ENCODE measurements at regions not wholly inside any gene's neighbourhood (a gene's known extent, or its start where the extent isn't known, plus 50 kb on each side); places are given as distances from the start of the nearest gene placed in this dataset.

DNA sequence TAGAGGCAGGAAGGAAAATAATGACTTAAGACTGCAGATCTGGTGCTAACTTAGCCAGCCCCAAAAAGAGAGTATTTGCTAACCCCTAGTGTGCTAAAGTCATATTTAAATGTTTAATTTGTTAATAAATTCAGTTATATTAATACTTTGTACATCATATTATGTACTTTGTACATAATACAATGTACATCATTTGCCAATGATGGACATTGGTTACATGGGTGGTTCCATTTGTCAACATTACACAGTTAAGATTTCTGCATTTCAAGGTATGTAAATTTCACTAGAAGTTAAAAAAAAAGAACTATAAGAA lies 63.9 kb upstream of the PIM1 start:
- DNase-seq, result no peak

DNA sequence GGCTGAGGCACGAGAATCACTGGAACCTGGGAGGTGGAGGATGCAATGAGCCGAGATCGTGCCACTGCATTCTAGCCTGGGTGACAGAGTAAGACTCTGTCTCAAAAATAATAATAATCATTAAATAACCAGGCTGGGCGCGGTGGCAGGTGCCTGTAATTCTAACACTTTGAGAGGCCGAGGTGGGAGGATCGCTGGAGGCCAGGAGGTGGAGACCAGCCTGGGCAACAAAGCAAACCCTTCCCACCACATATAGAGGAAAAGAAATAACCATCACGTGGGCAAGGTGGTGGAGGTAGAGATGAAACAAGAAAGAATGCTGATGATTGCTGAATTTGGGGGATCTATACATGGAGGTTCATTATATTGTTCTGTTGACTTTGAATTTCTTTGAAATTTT lies 63.4 kb upstream of the PIM1 start:
- no peak for DNase-seq

DNA sequence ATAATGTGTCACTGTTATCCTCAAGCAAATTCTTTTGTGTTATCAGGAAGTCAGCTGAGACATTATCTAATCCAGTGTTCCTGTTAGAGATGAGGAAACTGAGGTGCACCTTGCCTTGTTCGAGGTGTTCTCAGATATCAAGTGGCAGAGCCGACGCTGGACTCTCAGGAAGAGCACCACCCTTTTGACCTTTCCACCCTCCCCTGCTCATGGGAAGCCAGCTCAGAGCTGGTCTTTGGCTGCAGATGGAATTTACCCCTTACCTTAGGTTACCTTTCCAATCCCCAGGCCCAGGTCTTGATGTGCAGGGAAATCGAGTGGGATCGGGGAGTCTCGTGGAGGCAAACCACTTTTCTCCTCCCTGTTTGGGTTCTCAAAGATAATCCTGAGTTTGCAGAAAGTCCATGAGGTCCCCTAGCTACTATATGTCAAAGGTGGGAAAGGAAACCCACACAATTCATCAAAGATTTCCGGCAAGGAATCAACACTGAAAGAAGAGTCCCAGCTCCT lies 62.9 kb upstream of the PIM1 start:
- DNase-seq, result no peak

DNA sequence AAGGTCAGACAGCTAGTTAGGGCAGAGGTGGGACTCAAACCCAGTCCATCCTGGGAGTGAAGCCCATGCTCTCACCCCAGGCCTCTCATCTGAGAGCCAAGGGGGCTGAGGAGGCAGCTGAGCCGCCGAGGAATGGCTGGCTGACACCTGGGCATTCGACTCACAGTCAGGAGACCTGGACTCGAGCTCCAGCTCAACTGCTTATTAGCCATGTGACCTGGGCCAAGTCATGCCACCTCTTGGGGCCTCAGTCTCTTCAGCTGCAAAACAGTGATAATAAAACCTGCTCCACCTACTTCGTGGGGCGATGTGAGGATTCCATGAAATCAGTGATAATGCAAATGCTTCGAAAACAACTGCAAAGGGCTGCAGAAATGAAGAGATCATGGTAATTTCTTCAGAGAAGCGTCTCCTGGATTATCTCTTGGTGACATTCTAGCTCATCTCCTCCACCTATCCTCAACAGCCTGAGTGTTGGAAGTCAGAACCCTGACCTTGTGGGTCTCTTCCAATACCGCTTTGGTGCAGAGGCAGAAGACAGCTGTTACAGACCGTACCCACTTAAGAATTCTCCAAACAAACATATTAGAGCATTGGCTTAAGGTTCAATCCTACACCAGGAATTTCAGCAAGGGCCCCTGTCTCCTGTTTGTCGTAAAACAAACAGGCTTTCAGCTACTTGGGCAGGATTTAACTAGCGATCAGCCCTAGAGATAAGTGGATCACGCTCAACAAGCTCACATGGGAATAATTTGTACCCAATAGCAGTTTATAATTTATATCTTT lies 60.0 kb upstream of the PIM1 start:
- DNase-seq, result no peak

DNA sequence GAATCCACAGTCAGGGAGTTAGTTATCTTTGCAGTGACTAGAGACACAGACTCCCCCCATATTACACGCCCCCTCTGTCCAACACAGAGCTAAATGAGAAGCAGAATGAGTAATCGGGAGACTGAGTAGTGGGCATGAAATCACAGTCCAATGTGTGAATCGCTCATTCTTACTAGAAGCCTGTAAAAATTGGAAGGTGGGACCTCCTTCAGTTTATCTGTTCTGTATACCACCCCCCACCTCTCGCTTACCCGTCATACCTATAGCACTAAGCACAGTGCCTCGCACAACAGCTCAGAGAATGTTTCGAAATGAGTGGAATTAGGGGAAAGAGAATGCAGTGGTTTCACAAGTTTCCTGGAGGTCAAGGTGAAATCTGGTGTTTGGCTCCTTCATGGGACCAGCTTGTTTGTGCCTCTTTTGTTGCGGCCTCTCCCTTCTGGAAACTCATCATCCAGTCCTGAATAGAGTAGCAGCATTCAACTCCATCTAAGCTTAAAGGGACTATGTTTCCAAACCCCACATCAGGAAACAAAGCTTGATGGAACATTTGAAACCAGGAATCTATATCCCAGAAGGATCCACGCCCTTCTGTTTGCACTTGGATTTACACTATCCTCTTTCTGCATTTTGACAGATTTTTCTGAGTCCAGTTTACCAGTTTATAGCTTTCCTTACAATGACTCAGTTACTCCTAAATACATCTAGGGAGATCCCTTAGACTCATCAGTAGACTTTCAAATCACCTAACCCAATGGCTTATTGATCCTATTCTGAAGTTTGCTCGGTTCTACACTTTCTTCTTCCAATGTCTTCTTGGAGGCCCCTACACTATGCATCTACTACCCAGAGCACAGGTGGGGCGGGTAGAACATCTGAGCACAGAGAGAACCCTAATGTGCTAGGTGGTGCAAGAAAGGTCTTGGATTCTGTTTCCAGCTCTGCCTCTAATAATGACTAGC lies 59.2 kb upstream of the PIM1 start:
- DNase-seq, result no peak

DNA sequence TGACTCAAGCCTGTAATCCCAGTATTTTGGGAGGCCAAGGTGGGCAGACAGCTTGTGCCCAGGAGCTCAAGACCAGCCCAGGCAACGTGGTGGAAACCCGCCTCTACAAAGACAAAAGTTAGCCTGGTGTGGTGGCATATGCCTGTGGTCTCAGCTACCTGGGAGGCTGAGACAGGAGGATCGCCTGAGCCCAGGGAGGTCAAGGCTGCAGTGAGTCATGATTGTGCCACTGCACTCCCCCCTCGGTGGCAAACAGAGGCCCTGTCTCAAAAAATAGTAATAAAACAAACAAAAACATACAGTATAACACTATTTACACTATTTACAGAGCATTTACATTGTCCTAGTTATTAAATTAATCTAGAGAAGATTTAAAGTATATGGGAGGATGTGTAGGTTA lies 56.0 kb upstream of the PIM1 start:
- no peak for DNase-seq

DNA sequence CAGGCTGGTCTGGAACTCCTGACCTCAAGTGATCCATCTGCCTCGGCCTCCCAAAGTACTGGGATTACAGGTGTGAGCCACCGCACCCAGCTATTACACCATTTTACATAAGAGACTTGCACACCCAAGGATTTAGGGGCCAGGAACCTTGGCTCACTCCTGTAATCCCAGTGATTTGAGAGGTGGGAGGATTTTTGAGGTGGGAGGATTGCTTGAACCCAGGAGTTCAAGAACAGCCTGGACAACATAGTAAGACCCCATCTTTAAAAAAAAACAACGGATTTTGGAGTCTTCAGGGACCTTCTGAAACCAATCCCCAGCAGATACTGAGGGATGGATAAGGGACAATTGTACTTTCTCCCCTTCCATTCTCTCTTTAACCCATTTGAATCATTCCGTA lies 55.3 kb upstream of the PIM1 start:
- no peak for DNase-seq

DNA sequence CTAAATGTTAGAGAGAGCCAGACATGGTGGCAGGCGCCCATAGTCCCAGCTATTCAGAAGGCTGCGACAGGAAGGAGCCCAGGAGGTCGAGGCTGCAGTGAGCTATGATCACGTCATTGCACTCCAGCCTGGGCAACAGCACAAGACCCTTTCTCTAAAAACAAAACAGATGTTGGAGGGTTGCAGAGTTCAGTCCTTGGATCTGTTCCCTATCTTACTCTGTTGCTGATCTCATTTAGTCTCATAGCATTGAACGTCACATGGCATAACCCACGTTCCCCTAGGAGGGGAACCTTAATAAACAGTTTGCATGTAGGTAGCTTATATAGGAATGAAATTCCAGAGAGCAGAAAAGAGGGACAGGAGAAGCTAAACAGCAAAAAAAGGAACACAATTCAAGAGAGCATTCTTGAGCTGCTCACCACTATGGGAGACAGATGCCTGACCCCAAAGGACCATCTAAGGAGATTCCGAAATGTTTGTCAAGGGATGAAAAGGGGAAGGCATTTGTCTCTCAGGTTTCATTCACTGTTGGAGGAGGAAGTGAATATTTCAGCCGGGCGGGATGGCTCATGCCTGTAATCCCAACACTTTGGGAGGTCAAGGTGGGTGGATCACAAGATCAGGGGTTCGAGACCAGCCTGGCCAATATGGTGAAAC lies 54.6 kb upstream of the PIM1 start:
- no peak for DNase-seq

DNA sequence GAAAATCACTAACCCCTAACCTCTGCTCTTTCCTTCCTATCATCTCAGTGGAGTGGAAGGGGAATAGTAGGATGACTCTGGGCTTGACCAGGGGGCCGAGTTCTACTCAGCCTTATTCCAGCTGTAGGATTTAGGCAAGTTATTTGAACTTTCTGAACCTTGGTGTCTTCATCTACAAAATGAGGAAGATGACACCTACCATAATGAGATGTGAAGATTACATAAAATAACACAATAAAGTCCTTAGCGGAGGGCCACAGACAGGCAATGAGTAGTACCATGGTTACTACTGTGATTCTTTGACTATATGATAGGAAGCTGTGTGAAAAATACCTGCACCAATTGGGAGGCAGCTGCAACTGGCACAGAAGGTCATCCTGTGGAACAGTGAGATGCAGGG lies 53.6 kb upstream of the PIM1 start:
- no peak for DNase-seq

DNA sequence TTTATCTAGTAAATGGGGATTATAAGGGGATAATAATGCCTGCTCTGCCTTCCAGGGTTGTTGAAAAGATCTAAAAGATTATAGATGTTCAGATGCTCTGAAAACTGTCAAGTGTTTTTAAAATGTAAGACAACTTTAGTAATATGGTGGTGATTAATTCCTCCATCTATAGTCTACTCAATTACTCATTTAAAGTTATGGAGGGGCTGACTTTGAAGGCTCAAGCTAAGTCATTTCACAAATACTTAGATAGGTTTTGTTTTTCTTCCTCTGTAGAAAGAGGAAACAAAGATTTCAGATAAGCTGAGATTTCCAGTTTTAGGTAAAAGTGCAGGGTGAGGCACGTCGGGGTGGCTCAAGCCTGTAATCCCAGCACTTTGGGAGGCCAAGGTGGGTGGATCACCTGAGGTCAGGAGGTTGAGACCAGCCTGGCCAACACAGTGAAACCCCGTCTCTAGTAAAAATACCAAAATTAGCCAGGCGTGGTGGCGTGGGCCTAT lies 50.5 kb upstream of the PIM1 start:
- no peak for DNase-seq
